GM18951 (cell line): ENCODE measurements at regions not wholly inside any gene's neighbourhood (a gene's known extent, or its start where the extent isn't known, plus 50 kb on each side); places are given as distances from the start of the nearest gene placed in this dataset.

ENCODE experiments used
- POLR2A ChIP-seq: IDR thresholded peaks from 4 replicates; pipeline ENCODE4 v1.6.1; 2011; ENCODE audit warnings: mild to moderate bottlenecking; ENCODE audit not compliant: insufficient read length, insufficient read depth; ENCODE audit errors: extremely low read depth
- in situ Hi-C: fragments of 300-500 bp; cut with MboI; formaldehyde crosslinking; loops from one replicate; pipeline ENCODE4 v1.12.0; 2022; ENCODE audit warnings: low sequenced_read_pairs, mixed read lengths, inconsistent platforms; ENCODE audit not compliant: unreplicated experiment

DNA sequence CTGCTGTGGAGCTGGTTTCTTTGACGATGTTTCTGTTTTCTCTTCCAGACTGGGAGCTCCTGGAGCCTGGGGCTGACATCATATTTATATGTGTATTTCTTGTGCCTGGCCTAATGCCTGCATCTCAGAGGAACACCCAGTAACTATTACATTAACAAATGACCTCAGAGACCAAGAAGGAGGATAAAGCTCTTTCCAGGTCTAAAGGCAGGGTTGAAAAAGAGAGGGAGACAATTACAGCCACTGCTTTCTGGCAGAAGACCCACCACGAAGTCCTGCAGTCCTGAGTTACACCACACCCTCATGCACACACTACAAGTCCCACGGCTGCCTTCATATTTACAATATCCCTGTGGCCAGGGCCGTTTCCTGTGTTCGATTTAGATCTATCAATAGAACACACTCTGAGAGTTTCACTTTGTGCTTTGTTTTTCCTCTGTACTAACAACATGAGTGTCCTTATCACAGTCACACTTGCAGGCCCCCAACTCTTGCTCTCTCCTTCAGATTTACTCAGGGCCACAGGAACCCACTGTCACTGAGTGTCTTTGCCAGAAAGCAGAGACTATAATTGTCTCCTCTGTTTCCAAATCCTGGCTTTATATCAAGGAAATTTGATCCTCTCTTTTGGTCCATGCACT, 535.5 kb downstream of the MID1IP1 start:
- TF ChIP-seq POLR2A, result no peak
- in situ Hi-C loops, result no loop called here

DNA sequence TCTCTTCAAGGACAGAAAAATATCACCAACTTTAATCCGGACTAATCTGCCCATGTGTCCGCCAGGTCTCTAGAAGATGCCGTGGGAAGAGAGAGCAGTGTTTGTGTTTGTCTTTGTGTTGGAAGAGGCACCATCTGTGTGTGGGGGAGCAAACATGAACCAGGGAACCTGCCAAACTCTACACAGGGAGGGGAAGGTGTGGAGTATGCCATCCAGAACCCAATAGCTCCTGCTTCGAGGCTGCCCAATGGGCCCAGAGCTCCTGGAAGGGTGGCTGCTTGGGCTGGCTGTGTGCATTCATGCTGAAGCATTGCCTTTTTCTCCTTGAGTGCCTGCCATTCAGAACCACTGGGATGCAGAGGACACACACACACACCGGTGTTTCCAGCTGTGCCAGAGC, 536.2 kb downstream of the MID1IP1 start:
- no peak for TF ChIP-seq POLR2A
- in situ Hi-C loops, result no loop called here

DNA sequence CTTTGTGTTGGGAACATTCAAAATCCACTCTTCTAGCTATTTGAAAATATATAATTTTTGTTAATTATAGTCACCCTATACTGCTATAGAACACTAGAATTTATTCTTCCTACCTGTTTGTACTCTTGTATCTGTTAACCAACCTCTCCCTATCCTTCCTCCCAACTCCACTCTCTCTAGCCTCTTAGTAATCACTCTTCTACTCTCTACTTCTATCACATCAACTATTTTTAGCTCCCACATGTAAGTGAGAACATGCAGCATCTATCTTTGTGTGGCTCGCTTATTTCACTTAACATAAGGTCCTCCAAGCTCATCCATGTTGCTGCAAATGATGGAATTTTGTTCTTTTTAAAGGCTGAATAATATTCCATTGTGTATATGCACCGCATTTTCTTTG, 537.3 kb downstream of the MID1IP1 start:
- TF ChIP-seq POLR2A, result no peak
- in situ Hi-C loops, result no loop called here

DNA sequence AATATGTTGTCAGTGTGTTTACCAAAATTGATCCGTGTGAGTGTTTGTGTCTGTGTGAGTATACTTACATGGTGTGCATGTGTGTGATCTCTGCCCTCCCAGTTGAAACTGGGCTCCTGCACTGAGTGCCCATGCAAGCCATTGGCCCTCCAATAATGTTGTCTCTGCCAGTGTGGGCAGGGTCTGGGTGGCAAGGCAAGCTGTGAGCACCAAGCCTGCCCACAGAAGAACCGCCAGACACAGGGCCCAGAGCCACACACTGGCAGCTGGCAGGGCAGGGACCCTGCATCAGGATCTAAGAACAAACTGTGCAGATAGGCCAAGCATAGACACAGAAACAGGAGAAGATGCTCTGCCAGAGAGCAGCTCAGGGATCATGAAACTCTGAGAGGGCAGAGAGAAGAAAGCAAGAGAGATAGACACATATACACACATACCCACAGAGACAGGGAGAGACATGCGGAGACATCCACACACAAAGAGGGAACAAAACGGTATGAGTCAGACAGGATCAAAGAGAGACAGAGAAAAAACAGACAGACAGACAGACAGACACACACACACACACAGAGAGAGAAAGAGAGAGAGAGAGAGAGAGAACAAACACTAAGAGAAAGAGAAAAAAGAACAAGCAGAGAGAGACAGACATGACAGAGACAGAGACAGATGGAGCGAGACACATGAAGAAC, 555.0 kb downstream of the MID1IP1 start:
- no peak for TF ChIP-seq POLR2A
- in situ Hi-C loops, result no loop called here

DNA sequence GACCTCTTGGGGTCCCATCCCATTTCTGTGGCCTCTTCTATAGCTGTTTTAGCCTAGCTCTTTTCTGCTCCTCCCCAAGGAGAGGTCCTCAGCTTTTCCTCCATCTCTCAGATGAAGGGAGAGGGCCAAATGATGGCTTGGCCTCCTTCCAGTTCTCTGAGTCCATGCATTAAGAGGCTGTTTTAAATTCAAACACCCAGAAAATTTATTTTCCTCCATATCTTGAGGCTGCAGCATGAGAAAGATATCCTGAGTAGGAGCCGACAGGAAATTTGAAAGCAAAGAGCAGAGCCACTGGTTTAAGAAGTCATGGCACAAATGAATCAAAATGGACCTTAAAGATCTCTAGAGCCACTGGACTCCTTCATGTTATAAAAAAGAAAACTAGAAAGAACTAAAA, 558.8 kb downstream of the MID1IP1 start:
- TF ChIP-seq POLR2A, result no peak
- in situ Hi-C loops, result no loop called here

DNA sequence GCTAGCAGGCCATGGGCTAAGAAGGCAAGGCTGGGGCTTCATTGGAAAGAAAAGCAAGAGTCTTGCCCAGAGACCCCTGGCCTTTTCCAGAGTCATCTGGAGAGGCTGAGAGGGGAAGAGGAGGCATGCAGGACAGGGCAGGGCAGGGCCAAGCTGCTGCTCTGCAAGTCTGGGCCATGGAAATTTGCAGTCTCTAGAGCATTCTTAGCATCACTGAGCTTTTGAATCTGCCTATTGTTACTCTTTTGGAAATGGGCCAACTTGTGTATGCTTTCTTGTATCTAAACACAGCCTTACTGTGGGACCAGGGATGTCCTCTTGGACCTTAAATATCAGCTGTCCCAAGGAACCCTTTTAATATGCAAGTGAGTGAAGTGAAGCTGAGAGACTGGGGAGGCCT, 560.5 kb downstream of the MID1IP1 start:
- no peak for TF ChIP-seq POLR2A
- in situ Hi-C loops, result no loop called here

DNA sequence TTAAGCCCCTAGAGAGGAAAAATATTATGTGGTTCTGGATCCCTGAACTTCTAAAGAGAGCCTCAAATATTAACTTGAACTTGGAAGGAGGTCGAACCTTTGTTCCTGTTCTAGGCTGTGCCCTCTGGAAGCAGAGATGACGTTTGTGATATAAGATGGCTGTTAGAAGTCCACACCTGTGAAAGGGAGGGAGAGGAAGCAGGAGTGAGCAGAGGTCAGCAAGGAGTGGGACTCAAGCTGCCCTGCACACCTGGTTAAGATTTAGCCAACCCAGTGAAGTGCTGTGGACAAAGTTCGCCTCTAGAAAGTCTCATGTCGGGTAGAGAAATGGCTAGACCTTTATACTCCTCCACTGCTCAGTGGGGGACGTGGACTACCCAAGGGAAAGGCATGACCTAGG, 566.2 kb downstream of the MID1IP1 start:
- in situ Hi-C loops, result no loop called here
- TF ChIP-seq POLR2A, result no peak

DNA sequence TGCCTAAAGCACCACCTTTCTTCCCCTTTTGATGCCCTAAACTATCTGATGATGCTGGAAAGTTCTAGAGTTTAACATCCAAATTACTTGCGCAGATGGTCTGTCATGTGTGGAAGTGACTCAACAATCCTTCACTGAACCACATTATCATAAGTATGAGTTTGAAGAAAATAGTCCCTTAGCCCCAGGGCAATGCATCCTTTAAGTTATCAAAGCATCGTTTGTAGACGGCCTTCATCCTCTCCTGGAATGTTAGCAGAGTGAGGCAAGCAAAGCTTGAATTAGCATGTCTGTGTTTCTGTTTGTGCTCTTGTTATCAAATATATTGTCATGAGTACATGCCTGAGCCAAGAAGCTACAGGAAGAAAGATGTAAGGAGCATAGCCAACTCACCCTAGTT, 570.9 kb downstream of the MID1IP1 start:
- TF ChIP-seq POLR2A, result no peak

DNA sequence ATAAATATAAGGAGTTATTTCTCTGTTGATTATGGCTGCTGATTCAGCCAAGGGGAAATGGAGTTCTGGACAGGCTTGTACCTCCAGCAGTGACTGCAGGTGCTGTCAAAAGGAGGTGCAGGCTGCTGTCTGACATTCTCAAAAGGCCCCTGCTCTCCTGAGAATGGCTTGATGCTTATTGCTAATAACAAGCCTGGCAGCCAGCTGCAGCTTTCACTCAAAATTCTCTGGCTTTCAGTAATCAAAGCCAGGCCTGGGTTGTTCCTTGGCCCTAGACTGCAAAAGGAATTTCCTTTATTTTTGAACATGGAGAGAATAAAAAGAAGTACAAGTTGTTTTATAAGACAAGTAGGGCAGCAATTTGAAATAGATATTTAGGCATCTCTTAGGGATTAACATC, 575.9 kb downstream of the MID1IP1 start:
- in situ Hi-C loops, result no loop called here

More for the DNA sequence above, 570.9 kb downstream of the MID1IP1 start:
- in situ Hi-C loops, result no loop called here

DNA sequence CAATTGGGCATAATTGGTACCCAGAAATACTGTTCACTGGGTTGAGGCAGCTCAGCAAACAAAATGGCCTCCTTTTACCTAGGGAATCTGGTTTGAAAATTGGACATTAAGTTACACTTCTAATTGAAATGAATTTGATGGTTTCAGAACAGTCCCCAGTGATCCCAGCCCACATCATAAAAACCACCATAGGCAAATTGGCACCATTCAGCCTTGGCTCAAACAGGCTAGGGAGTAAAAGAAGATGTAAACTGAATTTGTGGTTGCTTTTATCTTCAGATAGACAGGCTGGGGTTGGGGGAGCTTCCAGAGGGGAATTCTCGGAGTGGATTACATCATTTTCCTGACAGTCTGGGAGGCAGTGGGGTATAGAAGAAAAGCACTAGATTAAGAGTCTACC, 576.5 kb downstream of the MID1IP1 start:
- TF ChIP-seq POLR2A, result no peak
- in situ Hi-C loops, result no loop called here

More for the DNA sequence above, 575.9 kb downstream of the MID1IP1 start:
- no peak for TF ChIP-seq POLR2A

DNA sequence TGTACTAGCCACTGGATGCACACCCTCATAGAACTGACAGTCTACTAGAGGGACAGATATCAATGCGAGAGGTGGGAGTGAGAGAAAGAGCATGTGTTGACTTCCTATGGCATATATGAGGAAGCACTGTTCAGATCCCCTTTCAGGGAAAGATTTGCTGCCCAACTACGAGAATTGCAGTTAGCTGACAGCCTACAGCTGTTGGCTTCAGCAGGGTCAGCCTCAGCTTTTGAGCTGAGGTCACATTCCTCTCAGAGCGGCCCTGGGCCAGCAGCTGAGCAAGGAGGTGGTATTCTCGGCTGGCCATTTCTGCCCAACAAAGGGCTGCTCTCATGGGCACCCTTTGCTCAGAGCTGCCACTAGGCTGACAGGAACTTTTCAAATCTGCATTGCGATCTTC, 580.2 kb downstream of the MID1IP1 start:
- in situ Hi-C loops, result no loop called here
- no peak for TF ChIP-seq POLR2A

DNA sequence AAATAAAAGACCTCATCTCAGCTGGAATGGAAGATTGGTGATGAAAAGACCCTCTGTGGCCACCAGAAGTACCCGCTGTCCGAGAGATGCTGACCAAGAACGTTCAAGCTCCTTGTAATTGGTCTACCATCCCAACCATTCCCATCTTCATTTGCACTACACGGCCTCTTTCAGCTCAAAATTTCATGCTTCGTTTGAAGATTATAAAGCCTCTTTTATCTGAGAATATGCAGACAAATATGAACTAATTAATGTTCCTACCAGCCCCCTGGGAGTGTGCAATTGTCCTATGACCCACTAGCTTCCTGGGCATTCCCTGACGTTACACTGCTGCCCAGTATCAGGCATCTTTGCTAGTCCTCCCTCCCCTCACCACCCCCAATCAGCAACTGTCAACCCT, 583.7 kb downstream of the MID1IP1 start:
- TF ChIP-seq POLR2A, result no peak
- in situ Hi-C loops, result no loop called here

DNA sequence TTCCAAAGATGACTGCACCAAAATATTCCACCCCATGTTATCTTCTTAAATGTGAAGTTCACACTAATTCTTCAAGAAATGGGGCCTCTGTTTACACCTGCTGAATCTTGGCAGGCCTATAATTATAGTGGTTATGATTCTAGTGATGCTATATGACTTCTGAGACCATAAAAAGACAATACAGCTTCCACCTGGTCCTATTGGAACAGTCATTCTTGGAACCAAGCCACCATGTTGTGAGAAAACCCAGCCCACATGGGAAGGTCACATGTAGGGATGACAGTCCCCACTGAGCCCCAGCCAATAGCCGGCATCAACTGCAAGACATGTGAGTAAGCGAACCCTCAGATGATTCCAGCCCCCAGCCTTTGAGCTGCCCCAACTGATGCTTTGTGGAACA, 587.5 kb downstream of the MID1IP1 start:
- in situ Hi-C loops, result no loop called here
- TF ChIP-seq POLR2A, result no peak

DNA sequence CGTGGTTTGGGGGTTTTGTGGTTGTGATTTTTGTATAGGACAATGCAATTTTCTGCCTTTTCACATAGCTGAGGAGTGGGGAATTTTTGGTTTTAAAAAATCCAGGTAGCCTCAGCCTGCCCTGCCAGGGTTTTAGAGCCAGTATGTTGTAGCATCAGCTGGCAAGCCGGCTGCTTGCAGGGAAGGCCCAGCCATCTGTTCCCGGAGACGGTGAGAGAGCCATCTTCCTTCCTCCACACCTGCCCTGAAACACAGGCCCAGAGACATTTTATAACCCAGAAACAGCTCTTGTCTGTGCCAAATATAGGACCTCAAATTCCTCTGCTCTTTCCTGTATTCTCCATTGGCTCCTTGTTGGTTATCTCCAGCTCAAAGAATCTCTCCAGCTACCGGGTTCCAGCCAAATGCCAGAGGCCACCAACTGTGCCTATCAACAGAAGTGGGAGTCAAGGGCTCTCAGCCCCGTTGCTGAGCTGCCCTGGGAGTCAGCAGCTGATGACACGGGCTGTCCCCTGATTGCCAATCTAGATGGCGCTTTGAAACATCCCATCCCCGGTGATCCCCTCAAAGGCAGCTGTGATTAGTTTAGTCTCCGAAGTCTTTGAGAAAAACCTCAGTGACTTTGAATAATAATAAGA, 595.2 kb downstream of the MID1IP1 start:
- in situ Hi-C loops, result no loop called here
- no peak for TF ChIP-seq POLR2A

DNA sequence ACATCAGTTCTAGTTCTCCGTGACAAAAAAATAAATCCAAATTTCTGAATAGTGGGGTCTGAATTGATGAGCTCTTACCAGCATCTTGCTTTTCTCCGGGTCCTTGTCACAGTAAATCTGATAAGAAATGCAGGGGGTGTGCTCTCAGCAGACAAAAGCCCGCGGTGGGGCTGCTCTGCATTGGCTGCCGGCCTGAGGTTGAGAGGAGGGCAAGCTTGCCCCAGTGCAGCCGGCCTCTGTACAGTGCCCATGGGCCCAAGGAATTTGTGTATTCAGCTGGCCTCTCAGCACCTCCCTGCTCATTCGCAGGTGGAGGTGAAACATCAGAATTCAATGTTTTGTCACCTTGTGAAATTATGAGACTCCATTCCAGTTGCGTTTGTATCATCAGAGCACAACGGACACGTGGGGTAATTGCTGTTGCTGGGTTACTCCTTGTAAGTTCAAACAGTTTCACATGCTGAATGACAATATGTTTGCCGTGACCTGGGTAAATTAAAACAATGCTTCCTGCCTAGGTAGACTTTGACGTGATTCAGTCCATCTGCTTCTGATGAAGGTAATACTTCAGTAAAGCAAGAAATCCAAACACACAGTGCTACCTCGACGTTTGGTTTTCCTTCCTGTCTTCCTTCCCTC, 596.4 kb downstream of the MID1IP1 start:
- in situ Hi-C loops, result no loop called here

More for the DNA sequence above, 596.4 kb downstream of the MID1IP1 start:
- no peak for TF ChIP-seq POLR2A
